B cell (primary cell): ENCODE measurements at regions not wholly inside any gene's neighbourhood (a gene's known extent, or its start where the extent isn't known, plus 50 kb on each side); places are given as distances from the start of the nearest gene placed in this dataset.

ENCODE experiments used
- ATAC-seq: fragments of 200-7000 bp; cut with Tn5 transposase; one replicate; pipeline ENCODE4 v1.10.0; 2021; ENCODE audit warnings: low read depth, mild to moderate bottlenecking, moderate number of reproducible peaks, moderate library complexity
- CTCF ChIA-PET: fragments of 350-600 bp; sonication (Branson Sonifier 250); formaldehyde crosslinking; loops from one replicate; lab custom pipeline; 2021; ENCODE audit warnings: antibody characterized with exemption, inconsistent platforms; lab: Charles Lee
- POLR2A ChIA-PET: fragments of 350-600 bp; sonication (Branson Sonifier 250); formaldehyde crosslinking; loops from one replicate; lab custom pipeline; 2021; ENCODE audit warnings: antibody characterized with exemption; lab: Charles Lee
- DNase-seq: peaks from one replicate; pipeline ENCODE4 v3.0.0; 2013
- H2AFZ ChIP-seq: 2 replicates; pipeline ENCODE4 v1.6.1; 2012; ENCODE audit warnings: mild to moderate bottlenecking, low read depth, low read length; ENCODE audit not compliant: insufficient read depth, poor library complexity, severe bottlenecking
- H3K27ac ChIP-seq, 2 donors: 1 replicate in 1 of 2; 2 replicates in 1 of 2; pipeline ENCODE4 v1.5.1; 2012 to 2013; ENCODE audit warnings: low read length in 2 of 2, mild to moderate bottlenecking in 2 of 2, moderate library complexity in 1 of 2
- H3K27me3 ChIP-seq, 4 experiments: fragments of 200-600 bp in 1 of 4; sonication (generic) in 1 of 4; replicated peaks in 1 of 4; 1 replicate in 2 of 4; 2 replicates in 2 of 4; pipeline versions ENCODE4 v1.6.1 to v1.7.0; 2013 to 2016; ENCODE audit warnings: low read length in 3 of 4, mild to moderate bottlenecking in 2 of 4, mixed read lengths in 1 of 4, moderate library complexity in 1 of 4; ENCODE audit not compliant: insufficient read depth in 4 of 4, control insufficient read depth in 3 of 4; ENCODE audit errors: control extremely low read depth in 1 of 4
- H3K36me3 ChIP-seq, 2 experiments: replicated peaks in 1 of 2; 1 replicate in 1 of 2; 2 replicates in 1 of 2; pipeline versions ENCODE4 v1.6.1 to v1.7.1; 2013; ENCODE audit warnings: low read length in 1 of 2; ENCODE audit not compliant: insufficient read depth in 2 of 2, control insufficient read depth in 1 of 2; ENCODE audit errors: control extremely low read depth in 1 of 2, extremely low read depth in 1 of 2
- H3K4me1 ChIP-seq, 2 donors: fragments of 200-600 bp in 1 of 2; sonication (generic) in 1 of 2; 1 replicate in 1 of 2; 2 replicates in 1 of 2; pipeline versions ENCODE4 v1.5.1 to v1.6.1; 2013 to 2017; ENCODE audit warnings: low read length in 2 of 2; ENCODE audit not compliant: control insufficient read depth in 2 of 2, insufficient read depth in 2 of 2
- H3K4me2 ChIP-seq: replicated peaks from 2 replicates; pipeline ENCODE3; 2012; ENCODE audit warnings: mild to moderate bottlenecking, low read depth, low read length; ENCODE audit not compliant: poor library complexity, severe bottlenecking
- H3K4me3 ChIP-seq, 5 experiments: fragments of 200-600 bp in 1 of 5; sonication (generic) in 1 of 5; 1 replicate in 3 of 5; 2 replicates in 2 of 5; pipeline versions ENCODE4 v1.5.1 to v1.7.0; 2011 to 2016; ENCODE audit warnings: low read length in 4 of 5, mild to moderate bottlenecking in 4 of 5, low read depth in 2 of 5, control low read depth in 1 of 5, moderate library complexity in 1 of 5; ENCODE audit not compliant: insufficient read depth in 1 of 5; ENCODE audit errors: control extremely low read depth in 1 of 5, extremely low read depth in 1 of 5
- H3K79me2 ChIP-seq: fragments of 200-600 bp; sonication (generic); one replicate; pipeline ENCODE4 v1.6.0; 2016; ENCODE audit warnings: low read length; ENCODE audit not compliant: control insufficient read depth, insufficient read depth
- H3K9ac ChIP-seq: fragments of 200-600 bp; sonication (generic); 2 replicates; pipeline ENCODE4 v1.6.1; 2017; ENCODE audit warnings: mild to moderate bottlenecking, low read length, moderate library complexity
- H3K9me3 ChIP-seq, 3 donors: one replicate each; pipeline versions ENCODE4 v1.6.1 to v1.7.1; 2013; ENCODE audit warnings: low read length in 2 of 3; ENCODE audit not compliant: control insufficient read depth in 2 of 3, insufficient read depth in 1 of 3; ENCODE audit errors: control extremely low read depth in 1 of 3
- H4K20me1 ChIP-seq: 2 replicates; pipeline ENCODE4 v1.6.0; 2012; ENCODE audit warnings: mild to moderate bottlenecking, low read length; ENCODE audit not compliant: insufficient read depth, control insufficient read depth, poor library complexity, severe bottlenecking
- H3K27ac Mint-ChIP-seq: one replicate; pipeline ENCODE4 v1.8.0; 2021; ENCODE audit warnings: mixed read lengths
- H3K27me3 Mint-ChIP-seq: one replicate; pipeline ENCODE4 v1.8.0; 2021; ENCODE audit warnings: mixed read lengths
- H3K4me1 Mint-ChIP-seq: one replicate; pipeline ENCODE4 v1.8.0; 2021; ENCODE audit warnings: mixed read lengths
- H3K4me3 Mint-ChIP-seq: one replicate; pipeline ENCODE4 v1.8.0; 2021; ENCODE audit warnings: mixed read lengths
- H3K9me3 Mint-ChIP-seq: one replicate; pipeline ENCODE4 v1.8.0; 2022; ENCODE audit warnings: mixed read lengths; ENCODE audit not compliant: insufficient read depth
- EZH2 ChIP-seq: IDR thresholded peaks from 2 replicates; pipeline ENCODE4 v1.6.1; 2012; ENCODE audit warnings: borderline replicate concordance, low read depth, mild to moderate bottlenecking, moderate library complexity, low read length; ENCODE audit not compliant: insufficient read depth, poor library complexity, severe bottlenecking
- WGBS: methylation state at CpG from one replicate; pipeline ENCODE4 v1.1.5; 2013; ENCODE audit warnings: missing lambda C conversion rate; ENCODE audit not compliant: insufficient coverage; 5-methylcytosine and 5-hydroxymethylcytosine counted together
- intact Hi-C: fragments of 100-400 bp; cut with micrococcal nuclease; formaldehyde crosslinking; loops from one replicate; pipeline ENCODE4 v1.10.0; 2022
- TF ChIP-seq, protein P1 (sequence below): fragments of 200-600 bp; IDR thresholded peaks from one replicate; pipeline ENCODE4 v1.8.0; 2022; ENCODE audit warnings: antibody characterized with exemption, mild to moderate bottlenecking

- no peak overlapping the region for H3K27ac ChIP-seq
- Mint-ChIP-seq H3K4me3 (no peak overlapping the region), H3K27ac (no peak overlapping the region), H3K4me1 (no peaks in the 10 kb centered on the region), H3K27me3 (no peaks in the 10 kb centered on the region), H3K9me3 (no peaks in the 10 kb centered on the region)
- H3K27me3 ChIP-seq: no peaks in the 10 kb centered on the region
- ChIA-PET POLR2A (no interaction called here), CTCF (no interaction called here)
- H3K4me1 ChIP-seq: no peaks in the 10 kb centered on the region
- no peak overlapping the region for H3K4me3 ChIP-seq
- H3K9ac ChIP-seq: no peak overlapping the region
- no peak overlapping the region for H2AFZ ChIP-seq
- no peak for ATAC-seq
- no peaks in the 10 kb centered on the region for H3K36me3 ChIP-seq
- no CpG with 5 or more reads among the region's 4 CpGs for WGBS
- intact Hi-C loops: no loop called here
- no peak for DNase-seq
- H3K9me3 ChIP-seq: no peaks in the 10 kb centered on the region
- TF ChIP-seq, protein P1, sequence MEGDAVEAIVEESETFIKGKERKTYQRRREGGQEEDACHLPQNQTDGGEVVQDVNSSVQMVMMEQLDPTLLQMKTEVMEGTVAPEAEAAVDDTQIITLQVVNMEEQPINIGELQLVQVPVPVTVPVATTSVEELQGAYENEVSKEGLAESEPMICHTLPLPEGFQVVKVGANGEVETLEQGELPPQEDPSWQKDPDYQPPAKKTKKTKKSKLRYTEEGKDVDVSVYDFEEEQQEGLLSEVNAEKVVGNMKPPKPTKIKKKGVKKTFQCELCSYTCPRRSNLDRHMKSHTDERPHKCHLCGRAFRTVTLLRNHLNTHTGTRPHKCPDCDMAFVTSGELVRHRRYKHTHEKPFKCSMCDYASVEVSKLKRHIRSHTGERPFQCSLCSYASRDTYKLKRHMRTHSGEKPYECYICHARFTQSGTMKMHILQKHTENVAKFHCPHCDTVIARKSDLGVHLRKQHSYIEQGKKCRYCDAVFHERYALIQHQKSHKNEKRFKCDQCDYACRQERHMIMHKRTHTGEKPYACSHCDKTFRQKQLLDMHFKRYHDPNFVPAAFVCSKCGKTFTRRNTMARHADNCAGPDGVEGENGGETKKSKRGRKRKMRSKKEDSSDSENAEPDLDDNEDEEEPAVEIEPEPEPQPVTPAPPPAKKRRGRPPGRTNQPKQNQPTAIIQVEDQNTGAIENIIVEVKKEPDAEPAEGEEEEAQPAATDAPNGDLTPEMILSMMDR: no peak
- TF ChIP-seq EZH2: no peak
- no peak overlapping the region for H3K4me2 ChIP-seq
- H4K20me1 ChIP-seq: no peaks in the 10 kb centered on the region
- H3K79me2 ChIP-seq: no peaks in the 10 kb centered on the region
Measured at GRCh38 chr6:68468244-68468884, 166.7 kb upstream of the ADGRB3 start.

DNA sequence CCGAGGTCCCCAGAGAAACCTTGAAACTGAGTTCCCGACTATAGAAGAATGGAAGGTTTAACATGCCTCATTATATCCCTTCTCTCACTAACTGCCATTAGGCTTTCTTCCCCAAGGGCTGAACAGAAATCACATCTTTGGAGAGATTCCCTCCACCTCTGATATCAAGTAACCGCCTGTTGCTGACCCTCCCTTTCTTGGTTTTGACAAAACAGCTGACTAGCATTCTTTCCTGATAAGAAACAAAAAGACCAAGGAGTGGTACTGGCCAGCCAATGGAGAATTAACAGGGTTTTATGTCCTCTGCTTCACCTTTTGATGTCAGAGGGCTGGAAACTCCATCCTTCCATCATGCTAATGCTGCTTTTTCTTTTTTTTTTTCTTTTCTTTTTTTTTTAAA, 176.6 kb upstream of the ADGRB3 start:
- DNase-seq (no peak), ATAC-seq (no peak)
- TF ChIP-seq, protein P1: no peak
- no peak for TF ChIP-seq EZH2
- H3K4me3 ChIP-seq: no peak overlapping the region
- no peaks in the 10 kb centered on the region for H3K4me1 ChIP-seq
- H3K4me2 ChIP-seq: no peak overlapping the region
- no peaks in the 10 kb centered on the region for H3K27me3 Mint-ChIP-seq
- CTCF ChIA-PET: no interaction called here
- H3K27ac Mint-ChIP-seq: no peak overlapping the region
- H3K27me3 ChIP-seq: no peaks in the 10 kb centered on the region
- H3K9me3 Mint-ChIP-seq: peaks cover 12% of the 10 kb centered on the region
- peaks cover 0 to 11% (median 0%) of the 10 kb centered on the region in 3 donors for H3K9me3 ChIP-seq
- no peaks in the 10 kb centered on the region for H3K79me2 ChIP-seq
- H2AFZ ChIP-seq: no peak overlapping the region
- no peak overlapping the region for H3K9ac ChIP-seq
- 94% methylated on average over 3 of the region's 3 CpGs for WGBS
- no peaks in the 10 kb centered on the region for H3K4me1 Mint-ChIP-seq
- H3K27ac ChIP-seq: no peak overlapping the region
- intact Hi-C loops: no loop called here
- no peaks in the 10 kb centered on the region for H4K20me1 ChIP-seq
- POLR2A ChIA-PET: no interaction called here
- H3K4me3 Mint-ChIP-seq: no peak overlapping the region
- H3K36me3 ChIP-seq: no peaks in the 10 kb centered on the region
